ENCODE measurements at regions not wholly inside any gene's neighbourhood (a gene's known extent, or its start where the extent isn't known, plus 50 kb on each side); places are given as distances from the start of the nearest gene placed in this dataset.

- no peak overlapping the region for H3K4me3 ChIP-seq (ENCODE audit: low read depth, low read length)
- H3K36me3 ChIP-seq = no peaks in the 10 kb centered on the region
- no peak for TF ChIP-seq CTCF (IDR thresholded peaks at IDR 0.05; ENCODE audit: low read depth, low read length)
- no peaks in the 10 kb centered on the region for H3K9me3 ChIP-seq (ENCODE audit: severe bottlenecking)
- no peaks in the 10 kb centered on the region for H3K27me3 ChIP-seq (ENCODE audit: insufficient read depth, low read depth, severe bottlenecking)
- no peak for DNase-seq
- H3K27ac ChIP-seq = no peak overlapping the region
These were observed 83.0 kb upstream of the DUSP10 start for GRCh38 chr1:221824909-221825308.

- H3K27ac ChIP-seq = no peak overlapping the region
- H3K36me3 ChIP-seq = no peaks in the 10 kb centered on the region
- no peak for TF ChIP-seq CTCF (IDR thresholded peaks at IDR 0.05; ENCODE audit: low read depth, low read length)
- no peaks in the 10 kb centered on the region for H3K27me3 ChIP-seq (ENCODE audit: insufficient read depth, low read depth, severe bottlenecking)
- no peak for DNase-seq
- H3K4me3 ChIP-seq (ENCODE audit: low read depth, low read length) = no peak overlapping the region
- no peaks in the 10 kb centered on the region for H3K9me3 ChIP-seq (ENCODE audit: severe bottlenecking)
These were observed 82.1 kb upstream of the DUSP10 start for GRCh38 chr1:221824025-221824424.

GRCh38 chr1:221823561-221823960 lies 81.7 kb upstream of the DUSP10 start:
- Histone ChIP-seq H3K4me3 (ENCODE audit: low read depth, low read length) (no peak overlapping the region), H3K27me3 (ENCODE audit: insufficient read depth, low read depth, severe bottlenecking) (no peaks in the 10 kb centered on the region), H3K36me3 (no peaks in the 10 kb centered on the region), H3K9me3 (ENCODE audit: severe bottlenecking) (no peaks in the 10 kb centered on the region), H3K27ac (no peak overlapping the region)
- no peak for TF ChIP-seq CTCF (IDR thresholded peaks at IDR 0.05; ENCODE audit: low read depth, low read length)
- no peak for DNase-seq

- H3K36me3 ChIP-seq = no peaks in the 10 kb centered on the region
- H3K9me3 ChIP-seq (ENCODE audit: severe bottlenecking) = no peaks in the 10 kb centered on the region
- TF ChIP-seq CTCF (IDR thresholded peaks at IDR 0.05; ENCODE audit: low read depth, low read length) = no peak
- no peak overlapping the region for H3K4me3 ChIP-seq (ENCODE audit: low read depth, low read length)
- DNase-seq = no peak
- H3K27me3 ChIP-seq (ENCODE audit: insufficient read depth, low read depth, severe bottlenecking) = no peaks in the 10 kb centered on the region
- H3K27ac ChIP-seq = no peak overlapping the region
These were observed 81.3 kb upstream of the DUSP10 start for GRCh38 chr1:221823149-221823548.

- Histone ChIP-seq H3K36me3 (no peaks in the 10 kb centered on the region), H3K9me3 (ENCODE audit: severe bottlenecking) (no peaks in the 10 kb centered on the region), H3K27me3 (ENCODE audit: insufficient read depth, low read depth, severe bottlenecking) (no peaks in the 10 kb centered on the region), H3K4me3 (ENCODE audit: low read depth, low read length) (no peak overlapping the region), H3K27ac (no peak overlapping the region)
- no peak for DNase-seq
- no peak for TF ChIP-seq CTCF (IDR thresholded peaks at IDR 0.05; ENCODE audit: low read depth, low read length)
These were observed 80.7 kb upstream of the DUSP10 start for GRCh38 chr1:221822591-221822990.

- no peak for TF ChIP-seq CTCF (IDR thresholded peaks at IDR 0.05; ENCODE audit: low read depth, low read length)
- Histone ChIP-seq H3K9me3 (ENCODE audit: severe bottlenecking) (no peaks in the 10 kb centered on the region), H3K4me3 (ENCODE audit: low read depth, low read length) (no peak overlapping the region), H3K27me3 (ENCODE audit: insufficient read depth, low read depth, severe bottlenecking) (no peaks in the 10 kb centered on the region), H3K36me3 (no peaks in the 10 kb centered on the region), H3K27ac (no peak overlapping the region)
- DNase-seq = no peak
These were observed 75.0 kb upstream of the DUSP10 start for GRCh38 chr1:221816899-221817298.
